SKM-1 treated with dmso at 0.1 percent for 144 hours (cell line): ENCODE measurements at regions not wholly inside any gene's neighbourhood (a gene's known extent, or its start where the extent isn't known, plus 50 kb on each side); places are given as distances from the start of the nearest gene placed in this dataset.

Experiments
- DNase-seq: peaks from one replicate; lab custom pipeline; 2025; ENCODE audit not compliant: unreplicated experiment; lab: John Stamatoyannopoulos, UW

DNA sequence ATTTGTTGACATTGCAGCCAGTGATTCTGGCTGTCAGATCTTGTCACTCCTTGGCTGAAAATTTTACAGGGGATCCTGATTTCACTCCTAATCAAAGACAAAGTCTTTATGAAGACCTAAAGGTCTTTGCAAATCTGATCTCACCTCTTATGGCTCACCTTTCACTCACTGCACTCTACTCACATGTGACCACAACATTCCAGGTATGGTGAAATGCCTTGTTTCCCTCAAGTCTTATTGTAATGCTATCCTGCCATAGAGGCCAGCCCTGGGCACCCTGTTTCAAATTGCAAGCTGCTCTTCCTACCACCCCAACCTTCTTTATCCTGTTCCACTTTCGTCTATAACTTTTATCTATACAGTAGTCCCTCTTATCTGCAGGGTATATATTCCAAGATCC lies 200.1 kb downstream of the NDFIP2 start:
- no peak for DNase-seq

DNA sequence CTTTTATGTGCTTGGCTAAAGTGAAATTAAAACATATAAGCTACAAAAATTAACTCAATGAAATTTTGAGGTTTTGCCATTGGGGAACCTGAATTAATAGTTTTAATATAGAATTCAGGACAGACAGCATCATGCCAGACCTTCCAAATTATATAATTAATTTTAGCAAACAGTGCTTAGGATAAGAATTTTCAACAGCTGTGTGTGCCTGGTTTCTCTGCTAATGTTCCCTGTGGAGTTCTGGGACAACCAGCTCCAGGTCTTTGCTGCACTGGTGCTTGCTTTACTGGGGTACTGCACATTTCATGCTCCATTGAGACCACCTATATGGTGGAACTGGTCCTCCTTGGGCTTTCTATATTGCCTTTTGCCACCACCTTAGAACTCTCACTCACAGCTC lies 199.5 kb downstream of the NDFIP2 start:
- DNase-seq = no peak

DNA sequence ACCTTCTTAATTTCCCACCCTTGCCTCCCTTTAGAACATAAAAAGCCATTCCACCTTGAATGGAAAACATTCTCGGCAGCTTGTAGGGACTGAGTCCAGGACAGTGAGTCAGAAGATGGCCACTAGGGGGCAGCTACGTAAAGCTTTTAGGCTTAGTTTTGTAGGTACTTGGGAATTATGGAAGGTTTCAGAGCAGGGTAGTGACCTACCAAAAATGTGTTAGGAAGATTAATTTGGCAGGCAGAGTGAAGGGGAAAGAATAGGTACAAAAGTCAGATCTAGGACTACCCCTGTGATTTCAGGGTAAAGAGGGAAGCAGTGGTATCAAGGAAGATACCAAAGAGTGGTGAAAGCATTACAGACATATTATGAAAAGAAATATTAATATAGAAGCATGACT lies 198.4 kb downstream of the NDFIP2 start:
- DNase-seq = peak; percentile 48

DNA sequence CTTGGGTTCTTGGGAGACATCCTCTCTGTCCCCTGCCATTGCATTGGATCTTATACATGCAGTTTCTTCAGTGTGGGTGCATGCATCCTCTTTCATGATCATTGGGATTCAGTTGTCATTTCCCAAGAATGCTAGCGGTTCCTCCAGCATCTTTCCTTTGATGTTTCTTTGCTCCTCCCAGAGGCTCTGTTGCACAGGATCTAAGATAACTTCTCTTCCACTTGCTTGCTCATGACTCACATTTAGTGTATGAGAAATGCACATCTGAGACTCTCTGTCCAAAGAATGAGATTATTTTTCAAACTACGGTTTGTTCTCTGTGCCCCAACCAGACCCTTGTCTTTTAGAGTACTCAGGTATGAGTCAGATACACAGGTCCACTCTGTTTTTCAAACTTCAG lies 197.1 kb downstream of the NDFIP2 start:
- DNase-seq = no peak

DNA sequence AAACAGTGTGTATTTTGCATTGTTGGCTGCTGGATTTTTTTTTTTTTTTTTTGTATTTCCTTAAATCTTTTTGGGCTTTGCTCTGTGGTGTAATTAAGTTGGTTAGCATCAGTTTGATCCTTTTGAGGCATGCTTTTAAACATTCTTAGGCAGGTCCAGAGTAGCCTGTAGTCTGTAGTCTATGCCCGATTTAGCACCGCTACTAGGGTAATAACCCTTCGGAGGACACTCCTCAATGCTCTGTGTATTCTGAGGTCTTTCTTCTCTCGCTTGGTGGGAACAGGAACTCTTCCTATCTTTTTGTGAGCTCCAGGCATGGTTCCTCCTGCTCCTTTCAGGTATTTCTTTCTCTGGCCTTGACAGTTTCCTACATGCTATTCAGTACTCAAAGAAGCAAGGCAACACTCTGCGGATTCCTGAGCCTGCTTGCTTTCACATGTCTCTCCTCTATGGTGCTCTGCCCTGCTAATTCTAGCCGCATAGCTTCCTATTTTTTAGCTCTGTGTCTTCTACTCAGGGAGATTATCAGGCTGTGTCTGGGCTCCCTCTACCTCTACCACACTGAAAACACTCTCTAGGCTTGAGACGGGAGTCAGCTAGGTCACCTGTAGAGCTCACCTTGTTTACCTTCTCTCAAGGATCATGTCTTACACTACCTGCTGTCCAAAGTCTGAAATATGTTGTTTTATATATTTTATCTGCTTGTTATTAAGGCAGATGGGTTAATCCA lies 195.1 kb downstream of the NDFIP2 start:
- DNase-seq = no peak

DNA sequence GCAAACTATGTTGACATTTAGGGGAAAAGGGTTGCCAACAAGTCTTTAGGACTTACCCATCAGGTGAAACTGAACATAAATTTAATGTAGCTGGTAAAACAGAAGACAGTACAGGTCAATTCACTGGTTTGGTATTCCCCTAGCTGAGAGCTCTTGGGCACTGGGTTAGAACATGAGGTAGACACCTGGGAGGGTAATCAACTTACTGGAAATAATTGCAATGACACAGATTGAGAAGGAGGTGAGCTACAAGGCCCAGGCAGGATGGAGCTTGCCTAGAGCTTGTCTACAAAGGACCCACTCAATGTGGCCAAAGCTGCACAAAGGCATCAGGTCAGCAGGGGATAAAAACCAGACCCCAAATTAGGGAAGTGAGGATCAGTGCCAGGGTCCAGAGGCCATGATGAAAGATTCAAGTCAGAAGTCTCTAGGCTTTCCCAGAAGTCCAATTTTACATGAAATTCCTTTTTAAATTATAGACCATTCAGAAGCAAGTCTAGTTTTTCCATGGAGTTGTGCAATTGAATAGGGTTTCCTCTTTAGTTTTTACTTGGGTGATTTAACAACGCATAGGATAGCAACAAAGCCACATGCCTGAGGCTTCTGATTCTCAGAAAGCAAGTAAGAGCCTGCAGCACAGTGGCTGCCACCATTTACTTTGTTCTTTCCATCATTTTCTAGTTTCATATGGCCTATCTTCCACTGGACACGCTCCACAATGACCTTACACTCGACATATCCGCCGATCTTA lies 194.0 kb downstream of the NDFIP2 start:
- no peak for DNase-seq

DNA sequence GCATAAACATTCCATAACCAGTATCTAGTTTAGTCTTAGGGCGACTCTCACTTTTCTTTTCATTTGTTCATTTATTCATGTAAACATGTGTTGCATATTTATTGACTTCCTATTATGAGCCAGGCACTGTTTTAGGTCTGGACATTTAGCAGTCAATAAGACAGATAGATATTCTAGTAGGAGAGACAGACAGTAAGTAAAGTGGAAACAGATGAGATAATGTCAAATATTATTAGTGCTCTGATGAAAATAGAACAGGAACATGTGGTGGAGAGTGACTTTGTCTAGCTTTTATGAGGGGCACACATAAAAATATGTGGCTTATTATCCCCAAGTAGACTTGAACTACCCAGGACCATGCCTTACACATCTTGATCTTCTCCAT lies 193.0 kb downstream of the NDFIP2 start:
- DNase-seq = no peak

DNA sequence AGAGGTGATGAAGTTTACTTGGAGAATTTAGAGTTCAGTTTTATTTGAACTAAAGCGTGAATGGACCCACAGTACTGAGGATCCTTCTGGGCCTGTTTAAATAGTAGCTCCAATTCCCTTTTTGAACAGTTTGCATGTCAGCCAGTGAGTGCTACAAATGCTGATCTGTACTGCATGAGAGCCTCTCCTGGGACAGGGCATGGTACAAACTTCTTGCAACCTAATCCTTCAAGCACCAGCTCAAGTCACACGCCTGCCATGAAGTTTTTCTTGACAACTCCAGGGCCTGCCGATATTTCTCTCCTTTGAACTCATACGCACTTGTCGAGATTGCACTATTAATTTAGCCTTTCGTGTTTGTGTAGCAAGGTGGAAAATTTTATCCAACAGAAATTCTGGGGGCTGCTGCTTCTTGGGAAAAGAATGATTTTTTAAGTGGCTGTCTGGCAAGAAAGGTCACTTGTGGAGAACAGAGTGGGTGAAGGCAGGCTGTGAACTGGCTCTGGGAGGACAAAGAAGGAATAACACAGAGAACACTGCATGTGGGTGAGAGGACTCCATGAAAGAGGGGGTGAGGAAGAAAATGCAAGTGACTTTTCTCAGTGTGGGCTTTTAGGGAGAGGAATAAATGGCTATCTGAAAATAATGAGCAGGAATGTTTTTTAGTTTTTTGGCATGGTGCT lies 192.5 kb downstream of the NDFIP2 start:
- no peak for DNase-seq

DNA sequence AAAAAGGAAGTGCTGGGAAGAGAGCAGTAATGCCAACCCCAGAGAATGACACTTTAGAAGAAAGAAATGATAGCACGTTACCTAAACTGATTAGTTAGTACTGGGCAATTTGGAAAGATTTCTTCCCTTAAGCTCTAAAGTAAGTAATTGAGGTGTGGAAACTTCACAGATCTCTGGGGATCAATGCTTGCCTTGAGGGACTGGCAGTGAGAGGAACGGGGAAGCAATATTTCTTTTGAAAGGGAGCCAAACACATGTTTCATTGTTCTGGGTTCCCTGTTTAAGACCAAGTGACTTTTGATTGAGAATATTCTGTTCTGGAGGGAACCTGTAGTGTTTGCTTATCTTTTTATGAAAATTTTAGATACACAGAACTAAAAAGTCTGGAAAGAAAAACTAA lies 190.5 kb downstream of the NDFIP2 start:
- DNase-seq = no peak

DNA sequence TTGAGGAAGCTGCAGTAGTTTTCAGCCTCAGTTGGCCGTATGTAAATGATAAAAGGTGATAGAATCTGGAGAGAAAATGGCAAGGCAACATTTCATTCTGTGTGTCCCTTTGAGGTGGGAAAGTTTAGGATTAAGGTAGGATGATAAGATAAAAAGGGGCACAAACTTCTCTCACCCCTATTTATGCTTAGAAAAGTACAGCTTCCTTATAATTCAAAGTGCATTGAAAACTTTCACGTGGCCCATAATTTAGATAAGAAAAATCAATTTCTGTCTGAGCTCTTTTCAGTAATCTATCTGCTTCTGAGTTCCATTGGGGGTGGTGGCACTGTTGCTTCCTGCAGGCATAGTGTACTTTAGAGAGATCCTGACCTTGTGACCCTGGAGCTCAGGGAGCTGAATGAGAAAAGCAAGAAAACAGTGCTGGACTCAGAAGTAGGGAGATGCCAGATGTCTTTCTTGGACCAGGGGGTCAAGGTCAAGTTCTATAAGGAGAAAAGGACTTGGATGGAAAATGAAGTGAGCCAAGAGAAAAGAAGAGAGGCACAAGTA lies 187.3 kb downstream of the NDFIP2 start:
- DNase-seq = no peak

DNA sequence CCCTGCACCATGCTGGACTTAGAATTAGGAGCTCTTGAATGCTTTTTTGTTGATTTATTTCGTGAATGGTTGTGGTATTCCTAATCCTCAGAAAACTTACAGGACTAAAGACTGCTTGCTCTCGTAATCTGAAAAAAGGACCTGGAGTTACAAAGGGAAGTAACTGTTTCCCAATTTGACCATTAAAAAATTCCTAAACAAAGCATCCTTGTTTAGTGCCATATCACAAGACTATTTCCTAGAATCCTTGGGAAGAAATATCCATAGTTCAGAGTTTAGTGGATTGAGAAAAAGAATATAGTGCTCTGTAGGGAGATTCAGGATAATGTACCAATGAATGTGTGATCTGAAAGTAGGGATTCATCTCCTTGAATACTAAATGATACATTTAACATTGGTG lies 186.8 kb downstream of the NDFIP2 start:
- no peak for DNase-seq

DNA sequence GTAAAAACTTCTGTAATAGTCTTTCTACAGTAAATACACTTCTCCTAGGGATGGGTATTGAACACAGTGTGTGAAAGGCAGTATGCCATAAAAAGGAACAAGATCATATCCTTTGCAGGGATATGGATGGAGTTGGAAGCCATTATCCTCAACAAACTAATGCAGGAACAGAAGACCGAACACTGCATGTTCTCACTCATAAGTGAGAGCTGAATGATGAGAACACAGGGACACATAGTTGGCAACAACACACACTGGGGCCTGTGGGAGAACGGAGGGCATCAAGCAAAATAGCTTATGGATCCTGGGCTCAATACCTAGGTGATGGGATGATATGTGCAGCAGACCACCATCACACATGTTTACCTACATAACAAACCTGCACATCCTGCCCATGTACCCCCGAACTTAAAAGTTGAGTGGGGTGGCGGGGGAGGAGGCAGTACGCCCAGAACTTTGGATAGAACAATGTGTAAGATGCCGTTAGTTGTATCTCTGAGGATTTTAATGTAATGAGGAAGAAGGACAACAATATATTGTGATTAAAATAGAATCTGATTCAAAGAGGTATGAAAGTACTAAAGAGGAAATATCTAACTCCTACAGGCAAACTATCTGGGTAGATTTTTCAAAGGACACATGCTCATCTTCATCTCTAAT lies 183.2 kb downstream of the NDFIP2 start:
- no peak for DNase-seq

DNA sequence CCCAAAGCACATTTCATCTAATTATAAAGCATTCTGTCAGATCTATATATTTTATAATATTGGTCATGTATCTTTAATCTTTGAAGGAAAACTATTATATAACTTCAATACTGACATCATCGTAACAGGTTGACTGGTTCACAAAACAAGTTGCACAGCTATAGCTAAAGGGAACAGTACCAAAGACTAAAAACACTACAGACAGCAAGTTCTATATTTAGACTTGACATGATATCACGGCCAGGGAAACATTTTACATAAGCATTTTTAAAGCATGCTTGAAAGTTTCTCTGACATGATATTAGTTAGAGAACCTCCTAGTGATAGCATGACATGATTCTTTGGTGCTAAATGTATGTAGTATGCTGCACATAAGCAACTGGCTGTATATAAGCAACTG lies 182.5 kb downstream of the NDFIP2 start:
- no peak for DNase-seq

DNA sequence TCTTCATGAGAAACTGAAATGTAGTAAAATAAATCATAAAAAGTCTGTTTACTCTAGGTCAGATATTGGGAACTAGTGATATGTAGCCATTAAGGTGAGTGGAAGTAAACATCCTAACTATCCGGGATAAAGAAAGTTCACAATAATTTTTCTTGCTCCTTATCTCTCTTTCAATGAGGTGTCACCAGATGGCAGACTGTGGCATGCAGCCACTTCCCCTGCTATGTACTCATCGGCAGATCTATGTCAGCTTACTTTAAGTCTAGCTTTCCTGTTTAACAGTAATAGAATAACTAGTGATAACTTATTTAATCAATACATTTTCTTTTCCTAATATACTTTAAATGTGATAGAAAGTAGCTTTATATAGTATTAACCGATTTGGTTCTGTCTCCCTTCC lies 181.9 kb downstream of the NDFIP2 start:
- no peak for DNase-seq

DNA sequence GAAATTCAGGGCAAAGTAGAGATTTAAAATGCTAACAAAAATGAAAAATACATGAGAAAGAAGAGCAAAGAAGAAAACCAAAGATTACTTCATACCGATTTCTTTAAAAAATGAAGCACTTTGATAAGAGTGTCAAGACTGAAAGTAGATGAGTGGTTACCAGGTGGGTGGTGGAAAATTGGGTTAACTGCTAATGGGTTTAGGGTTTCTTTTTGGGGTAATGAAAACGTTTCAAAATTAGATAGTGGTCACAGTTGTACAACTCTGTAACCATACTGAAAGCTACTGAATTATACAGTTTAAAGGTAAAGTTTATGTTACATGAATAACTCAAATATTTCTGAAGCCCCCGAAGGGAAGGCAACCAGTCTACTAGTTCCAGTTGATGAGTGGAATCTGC lies 179.4 kb downstream of the NDFIP2 start:
- no peak for DNase-seq

DNA sequence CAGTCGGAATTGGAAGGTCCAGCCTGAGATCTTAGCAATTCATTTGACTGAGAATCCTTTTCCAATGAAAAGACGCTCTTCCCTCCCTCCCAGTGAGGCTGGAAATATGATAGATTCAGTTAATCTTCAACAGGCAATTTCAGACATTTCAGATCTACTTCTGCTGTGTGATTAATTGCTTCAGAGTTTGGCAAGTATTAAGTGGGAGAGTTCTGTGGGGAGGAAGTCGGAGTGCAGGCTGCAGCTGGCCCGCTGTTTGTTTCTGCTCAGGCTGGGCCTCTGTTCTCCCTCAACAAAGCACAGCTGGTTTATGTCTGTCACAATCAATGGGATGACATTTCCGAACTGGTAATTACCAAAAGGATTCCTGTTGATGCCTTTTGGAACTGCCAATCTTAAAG lies 178.2 kb downstream of the NDFIP2 start:
- no peak for DNase-seq

DNA sequence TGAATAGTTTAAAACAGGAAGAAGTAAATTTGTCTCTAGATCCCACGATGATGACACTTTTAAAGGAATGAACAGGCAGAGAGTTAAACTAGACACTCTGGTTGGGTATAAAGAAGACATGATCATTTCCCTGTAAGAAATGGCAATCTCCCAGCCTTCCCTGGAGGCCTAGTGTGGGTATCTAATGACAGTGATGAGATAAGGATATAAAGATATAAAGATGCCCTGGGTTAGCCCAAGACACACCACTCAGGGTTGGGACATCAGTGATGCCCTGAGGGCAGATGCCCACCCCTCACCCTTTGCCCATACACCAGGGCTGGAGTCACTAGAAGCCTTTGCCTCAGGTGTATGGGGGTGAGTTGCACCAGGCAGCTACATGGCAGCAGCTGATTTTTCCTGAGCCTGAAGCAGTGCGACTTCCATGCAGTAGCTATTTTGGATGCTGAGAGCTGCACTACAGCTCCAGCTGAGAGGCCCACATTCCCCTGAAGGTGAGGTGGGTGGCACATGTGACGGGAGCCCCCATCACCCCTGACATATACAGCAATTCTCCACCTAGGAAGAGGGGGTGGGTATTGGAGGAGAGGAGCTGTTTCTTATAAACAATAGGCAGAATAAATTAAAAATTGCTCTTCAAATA lies 177.5 kb downstream of the NDFIP2 start:
- no peak for DNase-seq

DNA sequence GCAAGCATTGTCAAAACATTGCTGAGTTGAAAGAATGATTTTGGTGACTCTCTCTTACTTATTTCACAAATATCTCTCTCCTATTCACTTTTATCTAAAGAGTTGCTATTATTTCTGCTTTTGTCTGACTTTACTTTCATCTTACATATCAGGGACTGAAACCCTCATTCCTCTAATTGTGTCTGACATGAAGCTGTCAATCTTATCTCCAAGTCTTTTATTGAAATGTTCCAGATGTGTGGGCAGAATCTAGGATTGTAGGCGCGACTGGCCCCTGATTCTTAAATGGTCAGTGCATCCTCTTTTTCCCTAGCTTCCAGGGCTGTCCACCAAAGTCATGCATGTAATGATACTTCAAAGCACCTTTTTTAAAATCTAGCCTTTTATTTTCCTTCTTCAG lies 174.6 kb downstream of the NDFIP2 start:
- DNase-seq = no peak

DNA sequence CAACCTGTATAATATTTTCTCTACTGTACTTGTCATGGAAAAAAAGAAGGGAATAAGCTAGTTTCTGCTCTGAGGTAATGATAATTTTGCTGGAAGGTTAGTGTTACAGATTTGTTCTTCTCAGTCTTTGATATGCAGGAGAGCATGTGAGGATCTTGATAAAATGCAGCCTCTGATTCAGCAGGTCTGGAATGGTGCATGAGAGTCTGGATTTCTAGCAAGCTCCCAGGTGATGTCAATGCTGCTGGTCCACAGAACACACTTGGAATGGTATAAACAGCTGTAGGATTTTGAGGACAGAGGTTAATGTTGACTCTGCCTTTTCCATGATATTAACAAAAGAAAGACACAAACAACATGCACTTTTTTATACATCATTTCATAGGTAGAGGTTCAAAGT lies 173.6 kb downstream of the NDFIP2 start:
- no peak for DNase-seq

DNA sequence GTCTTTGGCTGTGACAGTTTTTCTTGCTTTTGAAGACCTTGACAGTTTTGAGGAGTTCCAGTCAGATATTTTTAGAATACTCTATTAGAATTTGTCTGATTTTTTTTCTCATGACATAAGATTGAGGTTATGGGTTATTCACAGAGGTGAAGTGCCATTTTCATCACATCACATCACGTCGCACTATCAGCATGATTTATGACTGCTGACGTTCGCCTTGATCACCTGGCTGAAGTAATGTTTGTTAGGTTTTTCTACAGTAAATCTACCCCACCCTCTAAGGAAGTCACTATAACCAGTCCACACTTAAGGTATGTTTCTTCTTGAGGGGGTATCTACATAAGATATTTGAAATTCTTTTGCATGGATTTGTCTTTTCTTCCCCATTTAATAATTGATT lies 169.7 kb downstream of the NDFIP2 start:
- no peak for DNase-seq

DNA sequence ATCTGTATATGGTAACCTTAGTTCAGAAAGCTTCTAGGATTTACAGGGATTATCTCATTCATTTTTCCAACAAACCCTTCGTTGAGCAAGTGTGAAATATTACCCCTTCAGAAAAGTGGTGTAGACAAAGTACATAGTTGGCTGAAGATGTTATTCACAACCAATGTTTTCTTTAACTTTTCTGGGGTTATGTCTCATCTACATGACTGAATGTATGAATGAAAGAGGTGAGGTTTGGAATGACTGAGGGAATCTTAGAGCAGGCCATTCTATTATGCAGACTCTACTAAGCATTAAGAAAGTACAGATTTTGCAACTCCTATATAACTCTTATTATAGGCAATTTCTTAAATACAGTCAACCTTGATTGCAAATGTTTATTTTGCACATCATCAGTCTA lies 167.2 kb downstream of the NDFIP2 start:
- DNase-seq = no peak
